ENCODE measurements at regions not wholly inside any gene's neighbourhood (a gene's known extent, or its start where the extent isn't known, plus 50 kb on each side); places are given as distances from the start of the nearest gene placed in this dataset.

- Mint-ChIP-seq H3K27ac (ENCODE audit: unreplicated experiment) (peak overlapping the region; percentile 47), H3K36me3 (ENCODE audit: low read depth) (no peaks in the 10 kb centered on the region), H3K4me3 (no peak overlapping the region), H3K27me3 (ENCODE audit: low read depth) (peaks cover 5% of the 10 kb centered on the region), H3K9me3 (peaks cover 6% of the 10 kb centered on the region), H3K4me1 (peaks cover 22% of the 10 kb centered on the region)
- no peak for TF ChIP-seq CTCF (conservative IDR thresholded peaks at IDR 0.05)
- no peak for DNase-seq (ENCODE audit: low read depth, low spot score)
Measured at GRCh38 chr10:128813574-128813973, 653.5 kb upstream of the MGMT start.

- peaks cover 6% of the 10 kb centered on the region for H3K9me3 Mint-ChIP-seq
- H3K4me3 Mint-ChIP-seq = no peak overlapping the region
- H3K4me1 Mint-ChIP-seq = peaks cover 22% of the 10 kb centered on the region
- peaks cover 5% of the 10 kb centered on the region for H3K27me3 Mint-ChIP-seq (ENCODE audit: low read depth)
- no peak for DNase-seq (ENCODE audit: low read depth, low spot score)
- no peaks in the 10 kb centered on the region for H3K36me3 Mint-ChIP-seq (ENCODE audit: low read depth)
- H3K27ac Mint-ChIP-seq (ENCODE audit: unreplicated experiment) = no peak overlapping the region
- TF ChIP-seq CTCF (conservative IDR thresholded peaks at IDR 0.05) = no peak
Measured at GRCh38 chr10:128814024-128814423, 653.0 kb upstream of the MGMT start.

- H3K27ac Mint-ChIP-seq (ENCODE audit: unreplicated experiment) = no peak overlapping the region
- peaks cover 6% of the 10 kb centered on the region for H3K9me3 Mint-ChIP-seq
- peaks cover 22% of the 10 kb centered on the region for H3K4me1 Mint-ChIP-seq
- peaks cover 5% of the 10 kb centered on the region for H3K27me3 Mint-ChIP-seq (ENCODE audit: low read depth)
- no peaks in the 10 kb centered on the region for H3K36me3 Mint-ChIP-seq (ENCODE audit: low read depth)
- DNase-seq (ENCODE audit: low read depth, low spot score) = no peak
- no peak for TF ChIP-seq CTCF (conservative IDR thresholded peaks at IDR 0.05)
- no peak overlapping the region for H3K4me3 Mint-ChIP-seq
Measured at GRCh38 chr10:128814782-128815181, 652.3 kb upstream of the MGMT start.

- Mint-ChIP-seq H3K4me3 (no peak overlapping the region), H3K9me3 (peaks cover 6% of the 10 kb centered on the region)
Measured at GRCh38 chr10:128816726-128817125, 650.3 kb upstream of the MGMT start.

GRCh38 chr10:128817636-128818035 lies 649.4 kb upstream of the MGMT start:
- peaks cover 6% of the 10 kb centered on the region for H3K9me3 Mint-ChIP-seq
- no peak overlapping the region for H3K27ac Mint-ChIP-seq (ENCODE audit: unreplicated experiment)
- peaks cover 21% of the 10 kb centered on the region for H3K4me1 Mint-ChIP-seq
- H3K36me3 Mint-ChIP-seq (ENCODE audit: low read depth) = no peaks in the 10 kb centered on the region
- no peak overlapping the region for H3K4me3 Mint-ChIP-seq
- TF ChIP-seq CTCF (conservative IDR thresholded peaks at IDR 0.05) = no peak
- H3K27me3 Mint-ChIP-seq (ENCODE audit: low read depth) = peaks cover 5% of the 10 kb centered on the region
- no peak for DNase-seq (ENCODE audit: low read depth, low spot score)

More at GRCh38 chr10:128816726-128817125, 650.3 kb upstream of the MGMT start:
- no peak for DNase-seq (ENCODE audit: low read depth, low spot score)
- H3K4me1 Mint-ChIP-seq = peaks cover 22% of the 10 kb centered on the region
- TF ChIP-seq CTCF (conservative IDR thresholded peaks at IDR 0.05) = no peak
- H3K36me3 Mint-ChIP-seq (ENCODE audit: low read depth) = no peaks in the 10 kb centered on the region
- H3K27me3 Mint-ChIP-seq (ENCODE audit: low read depth) = peaks cover 5% of the 10 kb centered on the region
- no peak overlapping the region for H3K27ac Mint-ChIP-seq (ENCODE audit: unreplicated experiment)

GRCh38 chr10:128820663-128821062 lies 646.4 kb upstream of the MGMT start:
- no peak overlapping the region for H3K4me3 Mint-ChIP-seq
- H3K4me1 Mint-ChIP-seq = no peaks in the 10 kb centered on the region
- no peak overlapping the region for H3K27ac Mint-ChIP-seq (ENCODE audit: unreplicated experiment)
- no peak for TF ChIP-seq CTCF (conservative IDR thresholded peaks at IDR 0.05)
- H3K9me3 Mint-ChIP-seq = peaks cover 6% of the 10 kb centered on the region
- no peaks in the 10 kb centered on the region for H3K36me3 Mint-ChIP-seq (ENCODE audit: low read depth)
- peaks cover 6% of the 10 kb centered on the region for H3K27me3 Mint-ChIP-seq (ENCODE audit: low read depth)
- DNase-seq (ENCODE audit: low read depth, low spot score) = no peak

Measured in neural crest cell (in vitro differentiated cells).